Keratinocyte (primary cell): ENCODE measurements at regions not wholly inside any gene's neighbourhood (a gene's known extent, or its start where the extent isn't known, plus 50 kb on each side); places are given as distances from the start of the nearest gene placed in this dataset.

Experiments
- DNase-seq: peaks from one replicate; pipeline ENCODE4 v3.0.0-alpha.2; 2011; ENCODE audit warnings: low read depth, missing footprints, low spot score
- FAIRE-seq: peaks from 2 replicates; lab custom pipeline; 2011; peaks lifted over from hg19 to GRCh38; lab: Jason Lieb, UNC
- H2AFZ ChIP-seq: 2 replicates; pipeline ENCODE4 v1.6.0; 2012; ENCODE audit warnings: low read length, control low read depth, inconsistent platforms; ENCODE audit not compliant: control insufficient read depth
- H3K27ac ChIP-seq: 2 replicates; pipeline ENCODE4 v1.5.1; 2011; ENCODE audit warnings: low read length; ENCODE audit not compliant: control insufficient read depth, insufficient read depth
- H3K27me3 ChIP-seq: 3 replicates; pipeline ENCODE4 v1.6.0; 2011; ENCODE audit warnings: low read length; ENCODE audit not compliant: control insufficient read depth, insufficient read depth; ENCODE audit errors: extremely low read depth
- H3K36me3 ChIP-seq, 2 experiments: 2 replicates in 1 of 2; 3 replicates in 1 of 2; pipeline ENCODE4 v1.5.1; 2011; ENCODE audit warnings: low read length in 2 of 2, mild to moderate bottlenecking in 1 of 2; ENCODE audit not compliant: control insufficient read depth in 2 of 2, insufficient read depth in 2 of 2; ENCODE audit errors: extremely low read depth in 1 of 2
- H3K4me1 ChIP-seq: 3 replicates; pipeline ENCODE4 v1.5.1; 2011; ENCODE audit warnings: low read length; ENCODE audit not compliant: control insufficient read depth, insufficient read depth; ENCODE audit errors: extremely low read depth
- H3K4me2 ChIP-seq: 3 replicates; pipeline ENCODE4 v1.6.0; 2011; ENCODE audit warnings: low read depth, low read length; ENCODE audit not compliant: control insufficient read depth, insufficient read depth; ENCODE audit errors: extremely low read depth
- H3K4me3 ChIP-seq, 3 experiments: fragments of 200-600 bp in 1 of 3; sonication (generic) in 1 of 3; 2 replicates in 2 of 3; 3 replicates in 1 of 3; pipeline ENCODE4 v1.5.1; 2011 to 2016; ENCODE audit warnings: low read length in 3 of 3, mild to moderate bottlenecking in 3 of 3, control low read depth in 2 of 3, inconsistent platforms in 1 of 3, low read depth in 1 of 3, mixed read lengths in 1 of 3, mixed run types in 1 of 3, moderate library complexity in 1 of 3; ENCODE audit not compliant: control insufficient read depth in 2 of 3, insufficient read depth in 2 of 3; ENCODE audit errors: extremely low read depth in 1 of 3
- H3K79me2 ChIP-seq: 2 replicates; pipeline ENCODE4 v1.6.0; 2012; ENCODE audit warnings: low read length; ENCODE audit not compliant: control insufficient read depth, insufficient read depth
- H3K9ac ChIP-seq: 3 replicates; pipeline ENCODE4 v1.6.0; 2011; ENCODE audit warnings: low read length; ENCODE audit not compliant: control insufficient read depth, insufficient read depth; ENCODE audit errors: extremely low read depth
- H3K9me1 ChIP-seq: 3 replicates; pipeline ENCODE4 v1.6.0; 2011; ENCODE audit warnings: low read length; ENCODE audit not compliant: control insufficient read depth, insufficient read depth; ENCODE audit errors: extremely low read depth
- H3K9me3 ChIP-seq: 2 replicates; pipeline ENCODE4 v1.5.1; 2012; ENCODE audit warnings: low read depth, low read length; ENCODE audit not compliant: control insufficient read depth
- H4K20me1 ChIP-seq: 3 replicates; pipeline ENCODE4 v1.6.0; 2011; ENCODE audit warnings: low read length; ENCODE audit not compliant: control insufficient read depth, insufficient read depth; ENCODE audit errors: extremely low read depth
- EZH2 ChIP-seq: IDR thresholded peaks from one replicate; pipeline ENCODE4 v1.6.1; 2012; ENCODE audit warnings: inconsistent platforms, mild to moderate bottlenecking, low read length, moderate library complexity
- dilution Hi-C: fragments of 300-500 bp; cut with MboI; formaldehyde crosslinking; loops from one replicate; pipeline ENCODE4 v1.7.0; 2020; ENCODE audit warnings: low sequenced_read_pairs; ENCODE audit not compliant: extremely low pct_ligation_motif_present
- TF ChIP-seq, protein P1 (sequence below), 3 experiments: IDR thresholded peaks in 1 of 3; conservative IDR thresholded peaks in 1 of 3; optimal IDR thresholded peaks in 1 of 3; 2 replicates in 2 of 3; 3 replicates in 1 of 3; pipeline versions ENCODE3 to v1.5.1; 2011; ENCODE audit warnings: low read length in 3 of 3, mild to moderate bottlenecking in 3 of 3, moderate library complexity in 2 of 3, control low read depth in 1 of 3, inconsistent platforms in 1 of 3; ENCODE audit not compliant: insufficient read depth in 2 of 3; ENCODE audit errors: extremely low read depth in 1 of 3

DNA sequence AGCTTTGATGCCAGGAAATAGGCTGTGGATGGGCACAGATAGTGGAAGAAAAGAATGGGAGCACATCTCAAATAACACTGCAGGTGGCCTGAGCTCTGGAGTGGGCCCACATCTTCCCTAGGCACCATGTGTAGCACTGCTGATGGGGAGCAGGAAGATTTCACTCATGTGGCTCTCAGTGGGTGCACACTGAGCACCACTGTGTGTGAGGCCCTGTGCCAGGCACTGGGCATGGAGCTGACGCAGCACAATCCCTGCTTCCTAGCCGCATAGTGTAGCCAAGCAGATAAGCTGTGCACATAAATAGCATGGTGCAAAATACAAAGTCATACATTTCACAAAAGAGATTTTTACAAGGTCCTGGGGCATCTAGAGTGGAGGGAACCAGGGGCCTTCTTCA lies 101.6 kb downstream of the MOBP start:
- H3K79me2 ChIP-seq = no peaks in the 10 kb centered on the region
- no peak for FAIRE-seq
- no peak overlapping the region for H3K27ac ChIP-seq
- no peak overlapping the region for H3K4me3 ChIP-seq
- H3K36me3 ChIP-seq = no peaks in the 10 kb centered on the region
- no peak overlapping the region for H3K9ac ChIP-seq
- H3K9me1 ChIP-seq = no peaks in the 10 kb centered on the region
- no peak for TF ChIP-seq EZH2
- TF ChIP-seq, protein P1, sequence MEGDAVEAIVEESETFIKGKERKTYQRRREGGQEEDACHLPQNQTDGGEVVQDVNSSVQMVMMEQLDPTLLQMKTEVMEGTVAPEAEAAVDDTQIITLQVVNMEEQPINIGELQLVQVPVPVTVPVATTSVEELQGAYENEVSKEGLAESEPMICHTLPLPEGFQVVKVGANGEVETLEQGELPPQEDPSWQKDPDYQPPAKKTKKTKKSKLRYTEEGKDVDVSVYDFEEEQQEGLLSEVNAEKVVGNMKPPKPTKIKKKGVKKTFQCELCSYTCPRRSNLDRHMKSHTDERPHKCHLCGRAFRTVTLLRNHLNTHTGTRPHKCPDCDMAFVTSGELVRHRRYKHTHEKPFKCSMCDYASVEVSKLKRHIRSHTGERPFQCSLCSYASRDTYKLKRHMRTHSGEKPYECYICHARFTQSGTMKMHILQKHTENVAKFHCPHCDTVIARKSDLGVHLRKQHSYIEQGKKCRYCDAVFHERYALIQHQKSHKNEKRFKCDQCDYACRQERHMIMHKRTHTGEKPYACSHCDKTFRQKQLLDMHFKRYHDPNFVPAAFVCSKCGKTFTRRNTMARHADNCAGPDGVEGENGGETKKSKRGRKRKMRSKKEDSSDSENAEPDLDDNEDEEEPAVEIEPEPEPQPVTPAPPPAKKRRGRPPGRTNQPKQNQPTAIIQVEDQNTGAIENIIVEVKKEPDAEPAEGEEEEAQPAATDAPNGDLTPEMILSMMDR (optimal IDR thresholded peaks at IDR 0.05 in 1 of 3, IDR thresholded peaks at IDR 0.05 in 1 of 3, conservative IDR thresholded peaks at IDR 0.05 in 1 of 3; ENCODE audit: extremely low read depth in 1 of 3, insufficient read depth in 2 of 3, low read length in 3 of 3) = no peak
- H3K4me2 ChIP-seq = no peak overlapping the region
- no peaks in the 10 kb centered on the region for H4K20me1 ChIP-seq
- no peak for DNase-seq
- H3K27me3 ChIP-seq = no peaks in the 10 kb centered on the region
- H3K9me3 ChIP-seq = no peaks in the 10 kb centered on the region
- dilution Hi-C loops = no loop called here
- no peak overlapping the region for H2AFZ ChIP-seq
- no peaks in the 10 kb centered on the region for H3K4me1 ChIP-seq

DNA sequence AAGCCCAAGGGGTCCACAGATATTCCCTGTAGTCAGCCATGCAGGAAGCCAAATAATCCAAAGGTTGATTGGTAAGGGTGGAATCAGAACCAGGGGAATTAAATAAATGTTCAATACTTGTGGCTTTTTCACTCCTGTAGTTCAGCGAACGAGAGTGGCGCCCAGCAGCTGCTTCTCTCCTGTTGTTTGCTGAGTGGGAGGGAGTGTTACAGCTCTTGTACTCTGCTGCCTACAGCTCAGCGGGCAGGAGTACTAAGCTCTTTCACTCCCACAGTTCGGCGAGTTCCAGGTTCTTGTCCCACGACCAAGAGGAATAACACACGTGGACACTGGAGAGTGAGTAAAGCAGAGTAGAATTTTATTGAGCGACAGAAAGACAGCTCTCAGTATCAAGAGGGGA lies 105.9 kb downstream of the MOBP start:
- FAIRE-seq (no peak), DNase-seq (no peak)
- H3K4me3 ChIP-seq = no peak overlapping the region
- H3K36me3 ChIP-seq = no peaks in the 10 kb centered on the region
- H3K27ac ChIP-seq = no peak overlapping the region
- no peak overlapping the region for H2AFZ ChIP-seq
- no peaks in the 10 kb centered on the region for H3K4me1 ChIP-seq
- H3K9me1 ChIP-seq = no peaks in the 10 kb centered on the region
- no peaks in the 10 kb centered on the region for H3K9me3 ChIP-seq
- H3K27me3 ChIP-seq = no peaks in the 10 kb centered on the region
- H4K20me1 ChIP-seq = no peaks in the 10 kb centered on the region
- H3K4me2 ChIP-seq = no peak overlapping the region
- no peak overlapping the region for H3K9ac ChIP-seq
- no peaks in the 10 kb centered on the region for H3K79me2 ChIP-seq
- dilution Hi-C loops = no loop called here
- TF ChIP-seq EZH2 = no peak
- TF ChIP-seq, protein P1 (optimal IDR thresholded peaks at IDR 0.05 in 1 of 3, IDR thresholded peaks at IDR 0.05 in 1 of 3, conservative IDR thresholded peaks at IDR 0.05 in 1 of 3; ENCODE audit: extremely low read depth in 1 of 3, insufficient read depth in 2 of 3, low read length in 3 of 3) = no peak
